Ectodermal cell (in vitro differentiated cells): ENCODE measurements at regions not wholly inside any gene's neighbourhood (a gene's known extent, or its start where the extent isn't known, plus 50 kb on each side); places are given as distances from the start of the nearest gene placed in this dataset.
"Not testable (repeated sequence)": the region's sequence is repeated elsewhere in the genome, so short reads cannot be mapped to it uniquely, and the experiment has no call there.

Experiments used
- H3K27ac ChIP-seq: 2 replicates; pipeline ENCODE4 v1.7.0; 2013; ENCODE audit warnings: mild to moderate bottlenecking, low read depth, low read length; ENCODE audit not compliant: insufficient read depth, poor library complexity, severe bottlenecking
- H3K27me3 ChIP-seq: 2 replicates; pipeline ENCODE4 v1.7.0; 2013; ENCODE audit warnings: mild to moderate bottlenecking, low read length; ENCODE audit not compliant: insufficient read depth, control insufficient read depth, poor library complexity, severe bottlenecking
- H3K36me3 ChIP-seq: one replicate; pipeline ENCODE4 v1.7.0; 2013; ENCODE audit warnings: low read length; ENCODE audit not compliant: control insufficient read depth, insufficient read depth
- H3K4me1 ChIP-seq: one replicate; pipeline ENCODE4 v1.7.0; 2013; ENCODE audit warnings: low read length; ENCODE audit not compliant: control insufficient read depth, insufficient read depth
- H3K4me3 ChIP-seq: 2 replicates; pipeline ENCODE4 v1.7.0; 2013; ENCODE audit warnings: low read depth, low read length, control low read depth; ENCODE audit not compliant: insufficient read depth
- H3K9me3 ChIP-seq: 2 replicates; pipeline ENCODE4 v1.7.0; 2013; ENCODE audit warnings: mild to moderate bottlenecking, low read length, moderate library complexity; ENCODE audit not compliant: control insufficient read depth
- WGBS, 2 experiments: methylation state at CpG; one replicate each; pipeline ENCODE4 v1.1.7; 2013; ENCODE audit warnings: missing lambda C conversion rate in 2 of 2; 5-methylcytosine and 5-hydroxymethylcytosine counted together

DNA sequence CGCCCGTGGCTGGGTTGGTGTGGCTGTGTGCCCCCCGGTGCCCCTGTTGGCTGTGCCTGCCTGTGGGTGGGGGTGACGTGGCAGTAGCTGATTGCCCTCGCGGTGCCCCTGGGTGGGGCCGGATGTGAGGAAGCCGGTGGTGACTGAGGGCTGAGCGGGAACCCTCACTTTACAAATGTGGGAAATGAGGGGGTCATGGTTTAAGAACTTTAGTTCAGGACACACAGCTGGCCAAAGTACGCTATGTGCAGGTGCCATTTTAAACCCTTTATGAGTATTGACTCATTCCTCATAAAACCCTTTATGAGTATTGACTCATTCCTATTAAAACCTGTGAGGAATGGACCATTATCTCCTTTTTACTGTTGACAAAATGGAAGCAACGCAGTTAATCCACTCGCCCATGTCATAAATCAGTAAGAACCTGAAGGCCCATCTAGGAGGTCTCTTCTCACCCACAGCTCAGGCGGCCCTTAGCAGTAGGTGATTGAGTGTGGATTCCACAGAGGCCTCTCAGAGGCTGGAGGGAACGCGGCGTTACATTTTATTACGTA is 290.1 kb upstream of the COBL start:
- Histone ChIP-seq H3K4me1 (no peaks in the 10 kb centered on the region), H3K36me3 (no peaks in the 10 kb centered on the region), H3K4me3 (no peak overlapping the region), H3K9me3 (no peaks in the 10 kb centered on the region), H3K27ac (no peak overlapping the region), H3K27me3 (no peaks in the 10 kb centered on the region)
- WGBS, 2 experiments, result 93 to 96% methylated on average over 17 of the region's 17 CpGs

- Histone ChIP-seq H3K36me3 (no peaks in the 10 kb centered on the region), H3K27ac (no peak overlapping the region), H3K27me3 (no peaks in the 10 kb centered on the region), H3K4me1 (no peaks in the 10 kb centered on the region), H3K9me3 (no peaks in the 10 kb centered on the region), H3K4me3 (no peak overlapping the region)
- WGBS, 2 experiments, result 84 to 89% methylated on average over 2 of the region's 2 CpGs
Observed at GRCh38 chr7:51602376-51602775, 285.8 kb upstream of the COBL start.

GRCh38 chr7:51601461-51601860 is 284.9 kb upstream of the COBL start:
- Histone ChIP-seq H3K36me3 (no peaks in the 10 kb centered on the region), H3K27me3 (no peaks in the 10 kb centered on the region), H3K9me3 (no peaks in the 10 kb centered on the region), H3K4me3 (no peak overlapping the region), H3K4me1 (no peaks in the 10 kb centered on the region), H3K27ac (no peak overlapping the region)
- 88 to 92% methylated on average over 2 to 3 of the region's 3 CpGs for whole genome bisulfite sequencing, 2 experiments

DNA sequence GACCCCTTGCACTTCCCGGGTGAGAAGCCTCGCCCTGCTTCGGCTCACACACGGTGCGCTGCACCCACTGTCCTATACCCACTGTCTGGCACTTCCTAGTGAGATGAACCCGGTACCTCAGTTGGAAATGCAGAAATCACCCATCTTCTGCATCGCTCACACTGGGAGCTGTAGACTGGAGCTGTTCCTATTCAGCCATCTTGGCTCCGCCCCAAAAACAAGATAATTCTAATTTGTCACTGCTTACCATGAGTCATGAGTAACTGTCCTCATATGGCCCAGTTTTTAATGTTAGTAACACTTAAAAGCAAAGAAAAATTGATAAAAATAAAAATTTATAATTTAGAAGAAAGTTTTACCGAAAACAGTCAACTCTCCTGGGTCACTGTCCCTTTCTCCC is 283.3 kb upstream of the COBL start:
- H3K27ac ChIP-seq, result not testable (repeated sequence)
- WGBS, 2 experiments, result 89 to 97% methylated on average over 9 of the region's 9 CpGs

GRCh38 chr7:51593628-51594027 is 277.0 kb upstream of the COBL start:
- H3K36me3 ChIP-seq, result no peaks in the 10 kb centered on the region
- no peak overlapping the region for H3K27ac ChIP-seq
- no peaks in the 10 kb centered on the region for H3K27me3 ChIP-seq
- no peaks in the 10 kb centered on the region for H3K9me3 ChIP-seq
- 89 to 100% methylated on average over 1 to 2 of the region's 2 CpGs for WGBS, 2 experiments
- peaks cover 5% of the 10 kb centered on the region for H3K4me1 ChIP-seq
- no peak overlapping the region for H3K4me3 ChIP-seq

More for the DNA sequence above, 283.3 kb upstream of the COBL start:
- not testable (repeated sequence) for H3K4me1 ChIP-seq, H3K36me3 ChIP-seq, H3K27me3 ChIP-seq, H3K4me3 ChIP-seq, H3K9me3 ChIP-seq

DNA sequence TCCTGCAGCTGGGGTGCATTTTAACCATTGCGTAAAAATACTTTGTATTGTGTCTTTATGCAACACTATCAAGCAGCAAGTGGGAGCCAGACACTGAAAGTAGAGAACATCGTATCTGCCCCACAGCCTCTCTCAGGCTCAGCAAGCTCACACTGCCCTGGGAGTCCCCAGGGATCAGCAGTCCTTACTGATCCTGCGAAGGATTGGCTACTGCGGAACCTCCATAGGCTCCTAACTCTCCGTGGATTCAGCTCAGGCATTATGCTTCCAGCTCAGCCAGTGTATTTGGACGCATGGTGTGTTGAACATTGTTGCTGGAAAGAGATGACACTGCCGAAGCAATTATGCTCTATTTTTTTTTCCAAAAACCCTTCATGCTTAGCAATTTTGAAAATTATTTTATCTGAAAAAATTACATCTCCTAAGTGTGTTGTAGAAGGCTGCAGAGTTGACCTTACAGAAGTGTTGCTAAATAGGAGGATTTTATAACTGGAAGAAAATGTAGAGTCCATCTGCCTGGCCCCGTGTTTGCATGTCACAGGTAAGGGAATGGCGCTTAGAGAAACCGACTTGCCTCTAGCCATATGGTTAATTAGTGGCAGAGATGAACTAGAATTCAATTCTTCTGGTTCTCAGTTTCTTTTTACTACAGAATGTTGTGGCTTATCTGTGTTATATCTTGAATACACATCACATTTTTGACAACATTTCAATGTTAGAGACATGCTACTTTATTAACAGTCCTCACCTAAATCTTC is 276.4 kb upstream of the COBL start:
- WGBS, 2 experiments, result 86% methylated on average over 10 of the region's 10 CpGs
- Histone ChIP-seq H3K27ac (no peak overlapping the region), H3K27me3 (no peaks in the 10 kb centered on the region), H3K4me1 (peaks cover 8% of the 10 kb centered on the region), H3K36me3 (no peaks in the 10 kb centered on the region), H3K4me3 (no peak overlapping the region), H3K9me3 (no peaks in the 10 kb centered on the region)

- no peaks in the 10 kb centered on the region for H3K36me3 ChIP-seq
- peaks cover 8% of the 10 kb centered on the region for H3K4me1 ChIP-seq
- peak overlapping the region; percentile 47 for H3K27ac ChIP-seq
- no peaks in the 10 kb centered on the region for H3K9me3 ChIP-seq
- no peaks in the 10 kb centered on the region for H3K27me3 ChIP-seq
- 8 to 19% methylated on average over 1 to 2 of the region's 2 CpGs for WGBS, 2 experiments
- H3K4me3 ChIP-seq, result no peak overlapping the region
Observed at GRCh38 chr7:51591223-51591622, 274.6 kb upstream of the COBL start.

GRCh38 chr7:51590746-51591145 is 274.1 kb upstream of the COBL start:
- Histone ChIP-seq H3K4me3 (no peak overlapping the region), H3K27ac (peak overlapping the region; percentile 47), H3K9me3 (no peaks in the 10 kb centered on the region), H3K4me1 (peaks cover 8% of the 10 kb centered on the region), H3K27me3 (no peaks in the 10 kb centered on the region), H3K36me3 (no peaks in the 10 kb centered on the region)
- 0 to 6% methylated on average over 3 to 4 of the region's 5 CpGs for WGBS, 2 experiments

- Histone ChIP-seq H3K27ac (no peak overlapping the region), H3K9me3 (no peaks in the 10 kb centered on the region), H3K36me3 (no peaks in the 10 kb centered on the region), H3K4me1 (peaks cover 8% of the 10 kb centered on the region), H3K27me3 (no peaks in the 10 kb centered on the region), H3K4me3 (no peak overlapping the region)
- 90 to 95% methylated on average over 2 of the region's 2 CpGs for WGBS, 2 experiments
Observed at GRCh38 chr7:51589111-51589510, 272.5 kb upstream of the COBL start.

DNA sequence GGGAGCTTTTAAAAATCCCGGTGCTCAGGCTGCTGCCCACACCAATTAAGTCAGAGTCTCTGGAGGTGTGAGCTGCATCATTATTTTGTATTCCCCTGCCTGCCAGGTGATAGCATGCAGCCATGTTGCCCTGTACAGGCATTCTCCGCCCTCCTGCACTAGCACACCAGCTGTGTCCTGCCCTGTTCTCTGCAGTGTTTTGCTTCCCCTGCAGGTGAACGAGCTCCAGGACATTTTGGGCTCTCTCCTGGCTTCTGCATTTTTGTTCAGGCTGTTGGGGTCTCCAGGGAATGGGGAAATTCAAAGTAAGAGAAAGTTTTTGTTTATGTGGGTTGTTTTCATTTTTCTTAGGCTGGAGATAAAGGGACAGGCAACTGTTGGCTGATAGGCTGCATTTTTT is 271.0 kb upstream of the COBL start:
- peaks cover 8% of the 10 kb centered on the region for H3K4me1 ChIP-seq
- no peaks in the 10 kb centered on the region for H3K9me3 ChIP-seq
- WGBS, 2 experiments, result 86 to 89% methylated on average over 3 of the region's 3 CpGs
- H3K4me3 ChIP-seq, result no peak overlapping the region
- no peaks in the 10 kb centered on the region for H3K36me3 ChIP-seq
- H3K27ac ChIP-seq, result no peak overlapping the region
- H3K27me3 ChIP-seq, result no peaks in the 10 kb centered on the region
